Keratinocyte (primary cell): ENCODE measurements at regions not wholly inside any gene's neighbourhood (a gene's known extent, or its start where the extent isn't known, plus 50 kb on each side); places are given as distances from the start of the nearest gene placed in this dataset.

Source experiments
- DNase-seq: peaks from one replicate; pipeline ENCODE4 v3.0.0-alpha.2; 2011; ENCODE audit warnings: low read depth, missing footprints, low spot score
- FAIRE-seq: peaks from 2 replicates; lab custom pipeline; 2011; peaks lifted over from hg19 to GRCh38; lab: Jason Lieb, UNC
- H2AFZ ChIP-seq: 2 replicates; pipeline ENCODE4 v1.6.0; 2012; ENCODE audit warnings: low read length, control low read depth, inconsistent platforms; ENCODE audit not compliant: control insufficient read depth
- H3K27ac ChIP-seq: 2 replicates; pipeline ENCODE4 v1.5.1; 2011; ENCODE audit warnings: low read length; ENCODE audit not compliant: control insufficient read depth, insufficient read depth
- H3K27me3 ChIP-seq: 3 replicates; pipeline ENCODE4 v1.6.0; 2011; ENCODE audit warnings: low read length; ENCODE audit not compliant: control insufficient read depth, insufficient read depth; ENCODE audit errors: extremely low read depth
- H3K36me3 ChIP-seq, 2 experiments: 2 replicates in 1 of 2; 3 replicates in 1 of 2; pipeline ENCODE4 v1.5.1; 2011; ENCODE audit warnings: low read length in 2 of 2, mild to moderate bottlenecking in 1 of 2; ENCODE audit not compliant: control insufficient read depth in 2 of 2, insufficient read depth in 2 of 2; ENCODE audit errors: extremely low read depth in 1 of 2
- H3K4me1 ChIP-seq: 3 replicates; pipeline ENCODE4 v1.5.1; 2011; ENCODE audit warnings: low read length; ENCODE audit not compliant: control insufficient read depth, insufficient read depth; ENCODE audit errors: extremely low read depth
- H3K4me2 ChIP-seq: 3 replicates; pipeline ENCODE4 v1.6.0; 2011; ENCODE audit warnings: low read depth, low read length; ENCODE audit not compliant: control insufficient read depth, insufficient read depth; ENCODE audit errors: extremely low read depth
- H3K4me3 ChIP-seq, 3 experiments: fragments of 200-600 bp in 1 of 3; sonication (generic) in 1 of 3; 2 replicates in 2 of 3; 3 replicates in 1 of 3; pipeline ENCODE4 v1.5.1; 2011 to 2016; ENCODE audit warnings: low read length in 3 of 3, mild to moderate bottlenecking in 3 of 3, control low read depth in 2 of 3, inconsistent platforms in 1 of 3, low read depth in 1 of 3, mixed read lengths in 1 of 3, mixed run types in 1 of 3, moderate library complexity in 1 of 3; ENCODE audit not compliant: control insufficient read depth in 2 of 3, insufficient read depth in 2 of 3; ENCODE audit errors: extremely low read depth in 1 of 3
- H3K79me2 ChIP-seq: 2 replicates; pipeline ENCODE4 v1.6.0; 2012; ENCODE audit warnings: low read length; ENCODE audit not compliant: control insufficient read depth, insufficient read depth
- H3K9ac ChIP-seq: 3 replicates; pipeline ENCODE4 v1.6.0; 2011; ENCODE audit warnings: low read length; ENCODE audit not compliant: control insufficient read depth, insufficient read depth; ENCODE audit errors: extremely low read depth
- H3K9me1 ChIP-seq: 3 replicates; pipeline ENCODE4 v1.6.0; 2011; ENCODE audit warnings: low read length; ENCODE audit not compliant: control insufficient read depth, insufficient read depth; ENCODE audit errors: extremely low read depth
- H3K9me3 ChIP-seq: 2 replicates; pipeline ENCODE4 v1.5.1; 2012; ENCODE audit warnings: low read depth, low read length; ENCODE audit not compliant: control insufficient read depth
- H4K20me1 ChIP-seq: 3 replicates; pipeline ENCODE4 v1.6.0; 2011; ENCODE audit warnings: low read length; ENCODE audit not compliant: control insufficient read depth, insufficient read depth; ENCODE audit errors: extremely low read depth
- CTCF ChIP-seq, 3 experiments: IDR thresholded peaks in 1 of 3; conservative IDR thresholded peaks in 1 of 3; optimal IDR thresholded peaks in 1 of 3; 2 replicates in 2 of 3; 3 replicates in 1 of 3; pipeline versions ENCODE3 to v1.5.1; 2011; ENCODE audit warnings: low read length in 3 of 3, mild to moderate bottlenecking in 3 of 3, moderate library complexity in 2 of 3, control low read depth in 1 of 3, inconsistent platforms in 1 of 3; ENCODE audit not compliant: insufficient read depth in 2 of 3; ENCODE audit errors: extremely low read depth in 1 of 3
- EZH2 ChIP-seq: IDR thresholded peaks from one replicate; pipeline ENCODE4 v1.6.1; 2012; ENCODE audit warnings: inconsistent platforms, mild to moderate bottlenecking, low read length, moderate library complexity
- dilution Hi-C: fragments of 300-500 bp; cut with MboI; formaldehyde crosslinking; loops from one replicate; pipeline ENCODE4 v1.7.0; 2020; ENCODE audit warnings: low sequenced_read_pairs; ENCODE audit not compliant: extremely low pct_ligation_motif_present

GRCh38 chr10:111976557-111976956, 207.0 kb downstream of the GPAM start:
- no peak overlapping the region for H3K9ac ChIP-seq
- H4K20me1 ChIP-seq = no peaks in the 10 kb centered on the region
- no peaks in the 10 kb centered on the region for H3K4me1 ChIP-seq
- H3K4me2 ChIP-seq = no peak overlapping the region
- H3K27me3 ChIP-seq = no peaks in the 10 kb centered on the region
- H3K79me2 ChIP-seq = no peaks in the 10 kb centered on the region
- dilution Hi-C loops = no loop called here
- DNase-seq (no peak), FAIRE-seq (no peak)
- H3K4me3 ChIP-seq = no peak overlapping the region
- no peaks in the 10 kb centered on the region for H3K36me3 ChIP-seq
- H3K27ac ChIP-seq = no peak overlapping the region
- TF ChIP-seq CTCF (optimal IDR thresholded peaks at IDR 0.05 in 1 of 3, IDR thresholded peaks at IDR 0.05 in 1 of 3, conservative IDR thresholded peaks at IDR 0.05 in 1 of 3; ENCODE audit: extremely low read depth in 1 of 3, insufficient read depth in 2 of 3, low read length in 3 of 3) (no peak), EZH2 (no peak)
- no peaks in the 10 kb centered on the region for H3K9me3 ChIP-seq
- no peak overlapping the region for H2AFZ ChIP-seq
- H3K9me1 ChIP-seq = no peaks in the 10 kb centered on the region

GRCh38 chr10:111984057-111984456, 199.5 kb downstream of the GPAM start:
- FAIRE-seq (no peak), DNase-seq (no peak)
- Histone ChIP-seq H3K79me2 (no peaks in the 10 kb centered on the region), H3K9me3 (no peaks in the 10 kb centered on the region), H3K27ac (no peak overlapping the region), H3K27me3 (no peaks in the 10 kb centered on the region), H3K4me1 (no peaks in the 10 kb centered on the region), H2AFZ (no peak overlapping the region), H3K9ac (no peak overlapping the region), H3K9me1 (no peaks in the 10 kb centered on the region), H3K36me3 (no peaks in the 10 kb centered on the region), H3K4me3 (no peak overlapping the region), H4K20me1 (no peaks in the 10 kb centered on the region), H3K4me2 (no peak overlapping the region)
- dilution Hi-C loops = no loop called here
- TF ChIP-seq EZH2 (no peak), CTCF (optimal IDR thresholded peaks at IDR 0.05 in 1 of 3, IDR thresholded peaks at IDR 0.05 in 1 of 3, conservative IDR thresholded peaks at IDR 0.05 in 1 of 3; ENCODE audit: extremely low read depth in 1 of 3, insufficient read depth in 2 of 3, low read length in 3 of 3) (no peak)
